SIG-M5 (cell line): ENCODE measurements at regions not wholly inside any gene's neighbourhood (a gene's known extent, or its start where the extent isn't known, plus 50 kb on each side); places are given as distances from the start of the nearest gene placed in this dataset.

Source experiments
- DNase-seq: peaks from one replicate; lab custom pipeline; 2025; lab: John Stamatoyannopoulos, UW

DNA sequence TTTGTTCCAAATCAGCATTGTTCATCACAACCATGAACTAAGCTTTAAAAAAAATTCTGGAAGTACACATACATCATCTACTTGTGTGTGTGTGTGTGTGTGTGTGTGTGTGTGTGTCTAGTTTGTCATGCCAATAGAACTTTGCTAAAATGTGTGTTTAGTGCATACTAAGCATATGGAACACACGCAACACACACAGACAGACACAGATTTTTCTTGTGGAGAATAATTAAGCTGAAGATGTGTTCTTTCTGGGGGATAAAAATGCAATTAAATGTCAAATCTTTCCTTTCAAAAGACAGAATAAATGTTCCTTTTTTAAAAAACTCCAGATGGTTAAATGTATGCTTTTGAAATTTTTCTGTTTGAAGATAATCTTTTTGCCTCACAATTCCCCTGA, 530.4 kb upstream of the INTU start:
- no peak for DNase-seq

DNA sequence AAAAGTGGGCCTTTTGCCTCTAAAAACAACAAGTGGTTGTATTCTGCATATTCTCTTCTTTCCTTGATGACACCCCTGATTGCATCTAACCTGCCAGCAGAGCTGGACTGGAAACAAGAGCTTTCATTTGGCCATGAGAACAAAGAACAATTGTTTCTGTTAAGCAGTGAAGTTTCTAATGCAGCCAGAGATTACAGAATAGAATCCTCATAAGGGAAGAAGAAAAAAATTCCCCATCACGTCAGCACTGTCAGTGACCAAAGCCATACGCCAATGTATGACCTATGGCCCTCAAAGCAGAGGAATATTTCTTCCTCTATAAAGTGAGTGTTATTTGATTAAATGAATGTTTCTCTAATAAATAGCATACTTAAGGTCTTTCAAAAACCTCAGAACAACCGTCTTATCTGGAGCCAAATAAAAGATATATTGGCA, 529.1 kb upstream of the INTU start:
- DNase-seq, result no peak

DNA sequence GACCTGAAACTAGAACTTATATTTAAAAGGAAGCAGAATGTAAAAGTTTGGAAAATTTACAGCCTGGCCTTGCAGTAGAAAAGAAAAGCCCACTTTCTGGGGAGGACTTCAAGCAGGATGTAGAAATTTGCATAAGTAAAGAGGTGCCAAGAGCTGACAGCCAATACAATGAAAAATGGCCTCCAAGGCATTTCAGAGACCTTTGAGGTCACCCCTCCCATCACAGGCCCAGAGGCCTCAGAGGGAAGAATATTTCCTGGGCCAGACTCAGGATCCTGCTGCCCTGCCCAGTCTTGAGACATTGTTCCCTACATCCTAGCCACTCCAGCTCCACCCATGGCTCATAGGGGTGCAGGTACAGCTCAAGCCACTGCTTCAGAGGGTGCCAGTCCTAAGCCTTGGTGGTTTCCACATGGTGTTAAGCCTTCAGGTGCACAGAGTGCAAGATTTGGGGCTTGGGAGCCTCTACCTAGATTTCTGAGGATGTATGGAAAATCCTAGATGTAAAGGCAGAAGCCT, 518.9 kb upstream of the INTU start:
- DNase-seq, result no peak

DNA sequence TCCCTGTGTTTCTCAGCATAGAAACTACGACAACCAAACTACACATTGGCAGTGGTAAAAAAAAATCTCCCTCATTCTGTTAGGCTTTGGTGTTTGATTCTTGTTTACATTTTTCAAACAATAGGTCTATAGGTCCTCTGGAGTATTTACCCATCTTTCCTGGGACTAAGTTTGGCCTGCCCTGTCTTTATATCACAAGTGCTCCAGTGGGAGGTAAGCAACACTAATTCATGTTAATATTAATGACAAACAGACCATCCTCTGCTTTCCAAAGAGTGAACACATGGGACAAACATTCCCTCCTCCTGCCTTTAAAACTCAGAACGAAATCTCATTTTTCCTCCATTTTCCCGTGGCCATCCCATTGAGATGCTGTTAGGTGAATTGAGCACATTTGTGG, 514.1 kb upstream of the INTU start:
- DNase-seq, result no peak

DNA sequence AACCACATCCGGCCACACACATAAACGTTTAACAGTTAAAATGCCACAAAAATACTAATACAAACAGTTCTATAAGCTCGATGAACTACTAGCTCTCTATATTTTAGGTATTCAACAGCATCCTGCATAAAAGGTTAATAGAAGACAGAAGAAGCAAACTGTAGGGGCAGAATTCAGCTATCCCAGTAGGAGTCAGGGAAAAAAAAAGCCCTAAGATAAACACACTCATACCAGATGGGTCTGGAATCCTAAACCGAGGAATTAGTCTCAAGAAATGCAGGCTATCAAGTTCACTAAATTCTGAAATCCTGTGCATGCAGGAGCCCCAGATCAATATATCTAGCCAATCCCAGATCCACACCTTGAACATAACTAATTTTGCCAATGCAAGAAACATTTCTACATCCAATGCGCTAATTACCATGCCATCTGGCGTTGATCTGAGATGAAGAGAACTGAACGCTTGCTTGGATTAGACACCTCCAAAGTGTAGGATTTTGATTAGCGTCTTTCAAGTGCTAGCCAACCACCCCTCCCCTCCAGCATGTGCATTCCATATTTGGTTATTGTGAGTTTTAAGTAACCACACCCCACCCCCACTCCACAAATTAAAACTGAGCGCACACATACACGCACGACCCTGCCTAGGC, 512.2 kb upstream of the INTU start:
- DNase-seq, result no peak

DNA sequence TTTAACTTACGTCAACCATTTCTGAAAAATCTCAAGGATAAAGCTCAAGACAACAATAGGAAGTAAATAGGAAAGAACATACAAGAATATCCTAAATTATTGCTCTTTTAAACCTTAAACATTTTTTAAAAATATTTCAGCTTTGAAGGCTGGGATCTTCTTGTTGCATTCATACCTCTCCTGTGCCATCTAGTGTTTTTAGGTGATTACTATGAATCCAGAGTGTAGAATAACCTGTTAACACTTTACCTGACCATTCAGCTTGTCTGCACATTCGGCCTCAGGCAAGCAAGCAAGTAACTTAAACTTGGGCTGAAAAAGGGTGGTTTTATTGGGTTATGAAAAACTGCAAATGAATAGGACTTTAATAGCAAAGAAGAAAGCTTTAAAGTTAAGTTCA, 507.8 kb upstream of the INTU start:
- DNase-seq, result no peak

DNA sequence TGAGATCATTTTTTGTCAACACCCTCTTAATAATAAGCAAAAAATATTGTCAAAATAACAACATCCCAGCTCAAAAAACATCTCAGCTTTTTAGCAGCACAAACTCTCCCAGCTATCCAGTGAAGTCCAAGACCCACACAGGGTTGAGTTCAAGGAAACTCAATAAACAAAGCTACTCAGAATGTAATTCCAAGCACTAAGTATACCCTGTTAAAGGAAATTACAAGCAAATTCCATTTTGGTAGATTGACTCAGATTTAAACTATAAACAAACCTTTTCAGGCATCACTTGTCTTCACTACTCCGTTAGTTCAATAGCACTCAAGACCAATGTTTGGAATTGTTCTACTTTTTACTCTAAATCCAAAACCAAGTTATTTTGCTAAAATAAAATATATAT, 506.0 kb upstream of the INTU start:
- DNase-seq, result no peak

DNA sequence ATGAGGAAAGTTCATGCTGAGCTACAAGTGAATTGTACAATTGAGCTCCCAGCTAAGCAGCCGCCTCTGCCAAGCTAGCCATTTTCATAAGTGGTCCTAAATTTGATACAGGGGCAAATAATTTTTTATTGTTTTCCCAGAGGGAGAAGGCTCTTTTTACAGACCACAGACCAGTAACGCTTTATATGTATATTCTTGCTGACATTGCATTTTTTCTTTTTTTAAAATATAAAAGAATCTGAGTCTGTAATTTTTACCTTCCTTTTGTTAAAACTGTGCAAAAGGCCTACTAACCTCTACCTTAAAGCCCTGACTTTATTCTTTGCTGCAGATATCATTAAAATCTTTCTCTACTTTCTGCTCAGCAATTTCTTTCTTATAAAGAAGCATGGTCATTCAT, 501.2 kb upstream of the INTU start:
- DNase-seq, result no peak

DNA sequence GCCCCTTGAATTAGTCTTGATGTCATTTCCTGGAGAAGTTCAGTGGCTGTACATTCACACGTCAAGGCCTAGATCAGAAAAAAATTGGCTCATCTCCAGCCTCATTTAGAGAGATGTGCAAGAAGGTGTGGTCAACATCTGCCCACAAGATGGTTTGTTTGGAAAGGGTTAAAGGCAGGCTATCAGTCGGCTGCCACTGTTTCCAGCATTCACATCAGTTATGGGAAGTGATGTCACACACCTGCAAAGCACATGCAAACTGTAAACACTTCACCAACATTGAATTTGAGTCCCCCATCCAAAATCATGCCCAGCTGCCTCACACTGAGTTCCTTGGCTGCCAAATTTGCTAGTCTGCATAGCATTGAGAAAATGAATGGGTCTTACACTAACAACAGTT, 498.3 kb upstream of the INTU start:
- DNase-seq, result no peak

DNA sequence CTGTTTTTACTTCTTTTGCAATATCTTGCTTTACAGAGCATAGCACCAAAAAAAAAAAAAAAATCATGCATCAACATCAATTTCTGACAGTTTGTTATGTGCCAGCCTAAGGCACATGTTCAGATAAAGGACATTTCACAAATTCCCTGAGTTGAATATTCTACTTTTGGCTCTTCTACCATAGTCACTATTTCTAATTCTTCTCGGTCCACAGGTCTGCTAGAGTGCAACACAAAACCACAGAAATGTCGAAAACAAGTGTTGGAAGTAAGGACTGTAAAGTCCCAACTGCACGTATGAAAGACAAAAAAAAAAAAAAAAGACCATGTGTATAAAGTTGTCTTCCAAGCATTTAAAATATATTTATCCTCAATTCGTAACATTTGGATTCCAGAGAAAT, 494.2 kb upstream of the INTU start:
- no peak for DNase-seq

DNA sequence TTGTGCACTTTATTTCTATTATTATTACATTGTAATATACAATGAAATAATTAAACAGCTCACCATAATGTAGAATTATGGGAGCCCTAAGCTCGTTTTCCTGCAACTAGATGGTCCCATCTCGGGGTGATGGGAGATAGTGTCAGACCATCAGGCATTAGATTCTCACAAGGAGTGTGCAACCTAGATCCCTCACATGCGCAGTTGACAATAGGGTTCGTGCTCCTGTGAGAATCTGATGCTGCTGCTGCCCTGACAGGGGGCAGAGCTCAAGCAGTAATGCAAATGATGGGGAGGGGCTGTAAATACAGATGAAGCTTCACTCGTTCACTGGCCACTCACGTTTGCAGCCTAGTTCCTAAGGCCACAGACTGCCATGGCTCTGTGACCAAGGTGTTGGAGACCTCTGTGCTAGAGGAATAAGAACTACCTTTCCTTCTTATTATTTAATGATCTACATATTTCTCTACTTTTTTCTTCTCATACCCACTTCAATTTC, 492.9 kb upstream of the INTU start:
- no peak for DNase-seq

DNA sequence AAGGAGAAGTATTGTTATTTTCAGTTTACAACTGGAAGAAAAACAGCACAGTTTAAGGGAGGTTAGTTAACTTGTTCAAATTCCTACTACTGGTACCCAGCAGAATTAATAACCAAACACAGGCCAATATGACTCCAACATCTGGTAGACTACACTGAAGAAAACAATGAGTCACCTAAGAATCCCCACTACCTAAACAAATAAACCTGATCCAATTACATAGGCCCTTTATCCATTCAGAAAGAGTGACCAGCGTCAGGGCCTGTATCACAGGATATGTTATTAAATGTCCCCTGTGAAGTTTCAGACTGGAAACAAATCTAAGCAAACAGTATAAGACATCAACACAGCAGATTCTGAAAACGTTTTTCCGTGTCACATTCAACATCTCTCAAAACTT, 492.5 kb upstream of the INTU start:
- DNase-seq, result no peak

DNA sequence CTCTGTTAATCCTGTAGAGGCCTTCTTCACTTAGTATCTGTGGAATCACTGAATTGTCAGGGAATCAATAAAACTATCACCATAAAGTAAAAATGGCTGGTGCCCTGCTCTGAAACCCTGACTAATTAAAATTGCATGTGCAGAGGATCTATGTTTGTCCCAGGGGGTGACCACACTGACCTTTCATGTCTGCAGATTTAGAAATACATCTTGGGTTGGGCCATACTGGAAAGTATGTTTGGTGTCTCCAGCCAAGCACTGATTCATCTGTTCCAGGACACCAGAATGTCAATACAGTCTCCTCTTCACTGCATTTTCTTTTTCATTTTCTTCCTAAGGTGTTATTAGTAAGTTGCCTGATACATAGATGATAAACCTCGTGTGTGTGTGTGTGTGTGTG, 490.9 kb upstream of the INTU start:
- DNase-seq, result no peak

DNA sequence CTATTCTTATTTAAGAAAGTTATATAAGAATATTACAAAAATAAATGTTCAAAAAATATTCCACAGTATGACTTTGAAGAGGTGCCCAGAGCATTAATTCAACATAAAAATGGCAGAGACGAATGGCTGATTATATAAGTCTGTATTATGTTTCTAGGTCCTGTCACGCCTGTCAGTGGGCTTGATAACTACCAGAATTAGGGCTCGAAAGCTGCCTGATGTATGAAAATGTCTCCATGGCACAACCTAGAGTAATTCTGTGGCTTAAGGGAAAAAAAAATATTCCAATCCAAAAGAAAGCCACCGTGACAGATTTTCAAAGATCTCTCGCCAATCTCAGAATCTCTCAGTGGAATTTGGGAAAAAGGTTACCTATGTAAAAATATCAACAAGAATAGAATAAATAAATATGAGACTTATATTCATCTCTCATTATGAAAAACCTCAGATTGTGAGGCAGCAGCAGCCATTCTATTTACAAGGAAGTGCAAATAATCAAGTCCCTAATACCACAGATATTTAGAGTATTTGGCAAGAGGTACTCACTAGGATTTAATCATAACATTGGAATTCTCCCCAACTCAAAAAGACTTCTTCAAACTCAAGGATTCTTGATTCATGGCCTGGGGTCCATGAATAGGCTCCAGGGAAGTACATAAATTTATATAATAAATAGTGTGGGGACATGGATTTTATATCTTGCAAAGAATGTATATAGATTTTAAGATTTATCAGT, 489.1 kb upstream of the INTU start:
- no peak for DNase-seq

DNA sequence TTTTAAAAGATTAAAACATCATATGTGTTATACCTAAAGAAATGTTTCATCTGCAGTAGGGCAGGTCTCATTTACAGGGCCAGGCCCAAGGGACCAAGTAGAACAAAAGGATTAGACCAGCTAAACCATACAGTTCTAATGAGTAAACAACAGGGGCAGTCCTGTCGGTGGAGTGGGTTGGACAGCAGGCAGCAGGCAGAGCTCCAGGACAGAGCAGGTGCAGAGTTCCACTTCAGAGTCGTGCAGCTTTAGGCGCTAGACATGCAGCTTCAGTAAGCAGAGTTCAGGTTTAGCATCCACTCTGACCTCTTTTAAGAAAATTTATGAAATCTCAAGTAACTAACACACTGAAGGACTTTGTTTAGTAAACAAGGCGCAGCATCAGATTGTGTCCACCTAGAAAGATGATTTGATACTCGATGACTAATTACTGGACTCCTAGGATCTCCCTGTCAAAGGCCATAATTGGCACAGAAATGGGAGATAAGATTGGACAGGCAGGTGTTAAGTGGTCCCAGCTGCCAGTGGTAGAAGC, 487.7 kb upstream of the INTU start:
- no peak for DNase-seq

DNA sequence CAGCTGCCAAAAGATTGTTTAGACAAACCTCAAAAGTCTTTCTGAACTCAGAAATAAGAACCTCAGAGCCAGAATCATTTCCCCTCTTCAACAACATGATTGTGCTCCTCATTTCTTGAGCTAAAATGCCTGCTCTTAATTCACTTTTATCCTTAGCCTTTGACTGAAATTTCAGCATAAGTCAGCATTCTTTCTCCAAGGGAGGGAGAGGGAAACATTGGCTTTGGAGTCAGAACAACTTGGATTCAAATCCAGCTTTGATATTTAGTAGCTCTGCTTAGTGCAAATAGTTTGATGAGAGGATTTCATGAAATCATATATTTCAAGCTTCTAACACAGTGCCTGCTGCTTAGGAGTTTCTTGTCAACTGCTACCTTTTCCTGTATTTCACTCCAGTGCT, 484.6 kb upstream of the INTU start:
- DNase-seq, result no peak

DNA sequence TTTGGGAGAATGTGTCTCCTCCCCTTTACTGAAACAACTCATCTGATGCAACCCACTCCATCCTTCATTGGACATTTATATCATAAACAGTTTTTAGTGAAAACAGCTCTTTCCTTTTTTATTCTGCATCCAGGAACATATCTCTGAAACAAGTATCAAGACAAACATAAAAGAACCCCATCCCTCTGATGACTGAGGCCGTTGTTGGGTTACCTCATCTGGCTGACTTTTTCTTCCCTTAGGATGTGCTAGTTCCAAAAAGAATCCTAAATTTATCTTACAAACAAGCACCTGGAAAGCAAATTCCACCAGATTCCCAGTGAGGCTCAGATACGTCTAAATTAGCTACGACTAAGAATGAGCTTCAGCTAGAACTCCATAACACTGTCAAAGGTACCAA, 483.7 kb upstream of the INTU start:
- no peak for DNase-seq

DNA sequence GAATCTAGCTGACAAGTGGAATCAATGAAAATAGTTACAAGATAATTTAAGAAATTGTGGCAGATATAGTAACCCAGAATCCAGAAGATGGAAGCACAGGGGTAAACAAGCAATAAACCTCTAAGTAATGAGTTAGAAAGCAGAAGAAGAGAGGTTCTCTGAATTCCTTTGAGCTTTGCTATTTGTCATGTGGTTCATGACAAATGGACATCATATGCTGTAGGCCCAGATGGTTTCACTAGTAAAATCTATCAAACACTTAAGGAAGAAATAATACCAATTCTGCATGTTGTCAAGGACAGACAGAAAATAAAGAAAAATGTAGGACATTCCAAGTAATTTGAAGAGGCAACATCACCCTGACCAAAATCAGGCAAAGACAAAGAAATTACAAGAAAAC, 480.8 kb upstream of the INTU start:
- DNase-seq, result no peak

DNA sequence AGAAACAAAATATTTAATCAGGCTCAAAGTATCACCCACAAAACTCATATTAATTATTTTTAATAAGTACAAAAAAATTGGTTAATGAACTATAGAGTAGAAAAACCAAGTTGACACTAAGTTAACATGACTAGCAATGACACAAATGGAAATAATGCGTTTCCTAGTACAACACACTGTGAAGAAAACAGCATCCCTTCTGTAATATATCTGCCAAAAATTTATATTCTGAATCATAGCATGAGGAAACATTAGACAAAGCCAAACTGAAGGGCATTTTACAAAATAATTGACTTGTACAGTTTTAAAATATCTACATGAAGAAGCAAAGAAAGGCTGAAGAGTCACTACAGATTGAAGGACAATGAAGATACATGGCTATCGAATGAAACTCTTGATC, 477.6 kb upstream of the INTU start:
- no peak for DNase-seq

DNA sequence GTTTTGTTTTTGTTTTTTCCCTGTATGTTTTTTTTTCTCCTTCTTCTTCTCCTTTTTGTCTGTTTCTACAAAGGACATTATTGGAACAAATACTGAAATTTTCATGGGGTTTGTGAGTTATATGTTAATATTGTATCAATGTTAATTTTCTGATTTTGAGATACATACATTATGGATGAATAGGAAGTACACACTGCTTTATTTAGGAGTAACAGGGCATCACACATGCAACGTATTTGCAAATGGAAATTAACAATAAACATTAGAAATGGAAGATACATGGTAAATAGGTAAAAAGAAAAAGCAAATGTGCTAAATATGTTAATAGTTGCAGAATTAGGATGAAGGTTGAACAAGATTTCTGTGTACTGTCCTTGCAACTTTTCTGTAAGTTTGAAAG, 477.2 kb upstream of the INTU start:
- no peak for DNase-seq

DNA sequence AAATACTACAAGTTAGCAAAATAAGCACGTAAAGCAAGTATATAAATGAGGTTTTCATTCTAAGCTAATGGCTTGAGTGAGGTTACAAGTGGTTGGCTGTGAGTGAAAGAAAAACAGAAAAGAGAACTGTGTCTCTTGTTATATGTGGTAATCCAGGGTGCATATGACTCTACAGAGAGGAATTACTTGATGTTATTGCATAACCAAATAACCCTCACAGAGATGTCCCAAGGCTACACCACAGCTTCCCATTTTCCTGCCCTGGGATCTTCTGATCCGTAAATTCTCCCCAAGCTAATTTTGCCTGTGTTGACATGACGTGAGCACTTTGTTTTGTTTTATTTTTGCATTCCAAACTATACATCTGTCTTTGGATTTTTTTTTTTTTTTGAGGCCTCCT, 470.0 kb upstream of the INTU start:
- DNase-seq, result peak; percentile 65

DNA sequence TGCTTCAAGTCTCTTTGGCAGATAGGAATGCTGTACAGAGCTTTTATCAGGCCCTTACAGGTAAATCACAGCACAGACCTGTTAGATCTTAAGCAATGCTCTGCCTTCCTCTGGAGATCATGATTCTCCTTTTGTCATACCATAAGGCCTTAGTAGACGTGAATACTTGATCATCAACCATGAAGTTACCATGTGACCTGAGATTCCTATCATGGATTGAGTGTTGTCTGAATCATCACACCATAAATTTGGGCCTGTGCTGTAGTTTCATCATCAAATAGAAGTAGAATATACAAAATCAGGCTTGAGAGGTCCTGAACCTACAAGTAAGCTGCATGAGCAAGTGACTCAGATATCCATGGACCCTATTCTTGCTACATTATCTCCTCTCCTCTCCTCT, 466.8 kb upstream of the INTU start:
- no peak for DNase-seq

DNA sequence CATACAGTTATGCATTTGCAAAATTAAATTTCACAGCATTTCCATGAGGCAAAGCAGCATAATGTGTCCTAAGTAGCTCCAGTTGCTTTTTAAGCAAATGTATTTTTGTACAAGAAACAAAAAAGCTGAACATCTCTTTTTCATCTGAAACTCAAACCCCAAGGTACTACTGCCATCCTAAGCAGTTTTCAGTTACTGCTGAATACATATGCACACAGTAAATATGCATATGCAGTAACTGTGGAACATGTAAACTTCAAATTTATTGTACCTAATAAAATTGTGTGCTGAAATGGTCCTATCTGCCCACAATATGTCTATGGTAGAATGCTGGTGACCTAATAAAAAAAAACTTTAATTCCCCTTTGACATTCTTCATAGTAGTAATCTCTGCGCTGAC, 458.6 kb upstream of the INTU start:
- no peak for DNase-seq
